GM19397 (cell line): ENCODE measurements at regions not wholly inside any gene's neighbourhood (a gene's known extent, or its start where the extent isn't known, plus 50 kb on each side); places are given as distances from the start of the nearest gene placed in this dataset.
"Not testable (repeated sequence)": the region's sequence is repeated elsewhere in the genome, so short reads cannot be mapped to it uniquely, and the experiment has no call there.

Experiments used
- ATAC-seq: cut with Tn5 transposase; IDR thresholded peaks from one replicate; pipeline ENCODE4 v1.9.1; 2021; ENCODE audit warnings: mild to moderate bottlenecking, moderate library complexity; ENCODE audit not compliant: unreplicated experiment

GRCh38 chr10:80741278-80741677, 203.6 kb downstream of the SH2D4B start:
- ATAC-seq: no peak

- ATAC-seq: no peak
Measured at GRCh38 chr10:80750268-80750667, 212.6 kb downstream of the SH2D4B start.

- no peak for ATAC-seq
Measured at GRCh38 chr10:80751940-80752339, 214.2 kb downstream of the SH2D4B start.

GRCh38 chr10:80753612-80754011, 215.9 kb downstream of the SH2D4B start:
- ATAC-seq: no peak

GRCh38 chr10:80755893-80756292, 218.2 kb downstream of the SH2D4B start:
- ATAC-seq: no peak

GRCh38 chr10:80759693-80760092, 222.0 kb downstream of the SH2D4B start:
- no peak for ATAC-seq

GRCh38 chr10:80760914-80761371, 223.2 kb downstream of the SH2D4B start:
- no peak for ATAC-seq

- no peak for ATAC-seq
Measured at GRCh38 chr10:80767963-80768362, 230.3 kb downstream of the SH2D4B start.

- ATAC-seq: no peak
Measured at GRCh38 chr10:80769700-80770160, 232.0 kb downstream of the SH2D4B start.

GRCh38 chr10:80770239-80770638, 232.5 kb downstream of the SH2D4B start:
- ATAC-seq: no peak

GRCh38 chr10:80771285-80771684, 233.6 kb downstream of the SH2D4B start:
- ATAC-seq: no peak

GRCh38 chr10:80771902-80772555, 234.3 kb downstream of the SH2D4B start:
- ATAC-seq: no peak

- ATAC-seq: no peak
Measured at GRCh38 chr10:80772596-80772995, 234.9 kb downstream of the SH2D4B start.

- no peak for ATAC-seq
Measured at GRCh38 chr10:80784695-80785094, 247.0 kb downstream of the SH2D4B start.

- no peak for ATAC-seq
Measured at GRCh38 chr10:80786322-80786721, 248.6 kb downstream of the SH2D4B start.

- ATAC-seq: no peak
Measured at GRCh38 chr10:80787952-80788351, 250.2 kb downstream of the SH2D4B start.

- no peak for ATAC-seq
Measured at GRCh38 chr10:80794994-80795393, 257.3 kb downstream of the SH2D4B start.

- ATAC-seq: no peak
Measured at GRCh38 chr10:80805343-80806020, 267.8 kb downstream of the SH2D4B start.

GRCh38 chr10:80814147-80814652, 276.5 kb downstream of the SH2D4B start:
- no peak for ATAC-seq

- ATAC-seq: no peak
Measured at GRCh38 chr10:80829151-80829550, 291.4 kb downstream of the SH2D4B start.

GRCh38 chr10:80829562-80829961, 291.9 kb downstream of the SH2D4B start:
- no peak for ATAC-seq

GRCh38 chr10:80832693-80833092, 295.0 kb downstream of the SH2D4B start:
- not testable (repeated sequence) for ATAC-seq
